Erythroblast (primary cell): ENCODE measurements at regions not wholly inside any gene's neighbourhood (a gene's known extent, or its start where the extent isn't known, plus 50 kb on each side); places are given as distances from the start of the nearest gene placed in this dataset.
"Not testable (repeated sequence)": the region's sequence is repeated elsewhere in the genome, so short reads cannot be mapped to it uniquely, and the experiment has no call there.

Experiments used
- GATA1 ChIP-seq: IDR thresholded peaks from 2 replicates; pipeline ENCODE4 v1.6.1; 2011; ENCODE audit warnings: low read depth, mild to moderate bottlenecking, control low read depth, low read length, moderate library complexity
- POLR2A ChIP-seq: IDR thresholded peaks from 2 replicates; pipeline ENCODE4 v1.6.1; 2011; ENCODE audit warnings: mild to moderate bottlenecking, low read length

DNA sequence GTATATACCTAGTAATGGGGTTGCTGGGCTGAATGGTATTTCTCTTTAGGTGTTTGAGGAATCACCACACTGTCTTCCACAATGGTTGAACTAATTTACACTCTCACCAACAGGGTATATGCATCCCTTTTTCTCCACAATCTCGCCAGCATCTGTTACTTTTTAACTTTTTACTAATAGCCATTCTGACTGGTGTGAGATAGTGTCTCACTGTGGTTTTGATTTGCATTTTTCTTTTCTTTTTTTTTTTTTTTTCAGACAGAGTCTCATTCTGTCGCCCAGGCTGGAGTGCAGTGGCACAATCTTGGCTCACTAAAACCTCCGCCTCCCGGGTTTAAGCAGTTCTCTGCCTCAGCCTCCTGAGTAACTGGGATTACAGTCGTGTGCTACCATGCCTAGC lies 134.7 kb upstream of the PGRMC2 start:
- not testable (repeated sequence) for TF ChIP-seq POLR2A, GATA1
